ENCODE measurements at regions not wholly inside any gene's neighbourhood (a gene's known extent, or its start where the extent isn't known, plus 50 kb on each side); places are given as distances from the start of the nearest gene placed in this dataset.

GRCh38 chr1:90850898-90851710 is 134.0 kb upstream of the BARHL2 start (continued):
- no peak for TF ChIP-seq USF2 (IDR thresholded peaks at IDR 0.05; ENCODE audit: low read length)
- no peak for TF ChIP-seq GTF2F1 (IDR thresholded peaks at IDR 0.05; ENCODE audit: borderline replicate concordance, low read depth, low read length)
- no peak for TF ChIP-seq CHD7 (IDR thresholded peaks at IDR 0.05; ENCODE audit: insufficient replicate concordance, low read length)
- TF ChIP-seq PHF8 (conservative IDR thresholded peaks at IDR 0.05; ENCODE audit: low read depth, low read length), result 0 out of 2 replicates have a peak, but pooled peaks have one; percentile 35
- no peak for TF ChIP-seq HDAC2 (IDR thresholded peaks at IDR 0.05; ENCODE audit: borderline replicate concordance in 1 of 2, low read depth in 2 of 2, low read length in 2 of 2)
- no peak for TF ChIP-seq ATF3 (IDR thresholded peaks at IDR 0.05; ENCODE audit: insufficient read depth, low read depth, low read length)
- TF ChIP-seq TCF12 (IDR thresholded peaks at IDR 0.05; ENCODE audit: low read depth, low read length), result no peak
- no peak for TF ChIP-seq SIX5 (IDR thresholded peaks at IDR 0.05; ENCODE audit: low read depth, low read length)

Measured in H1 (cell line).